Eye (tissue), 1 donor: ENCODE measurements at regions not wholly inside any gene's neighbourhood (a gene's known extent, or its start where the extent isn't known, plus 50 kb on each side); places are given as distances from the start of the nearest gene placed in this dataset.
"Not testable (repeated sequence)": the region's sequence is repeated elsewhere in the genome, so short reads cannot be mapped to it uniquely, and the experiment has no call there.

Experiments used
- DNase-seq: peaks from one replicate; pipeline ENCODE4 v3.0.0-alpha.2; 2015

DNA sequence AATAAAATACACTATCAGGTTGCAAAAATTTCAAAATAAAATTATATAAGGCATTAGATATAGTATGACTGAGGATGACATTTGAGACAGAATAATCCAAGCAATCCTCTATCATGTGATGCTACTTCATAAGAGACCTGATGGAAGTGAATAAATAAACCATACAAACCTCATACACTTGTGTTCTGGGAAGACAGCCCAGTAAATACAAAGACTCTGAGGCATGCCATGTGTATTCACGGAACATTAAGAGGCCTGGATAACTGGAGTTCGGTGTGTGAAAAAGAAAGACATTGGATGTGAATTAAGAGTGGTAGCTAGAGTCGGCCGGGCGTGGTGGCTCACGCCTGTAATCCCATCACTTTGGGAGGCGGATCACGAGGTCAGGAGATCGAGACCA, 364.2 kb downstream of the ADAM29 start:
- DNase-seq, result no peak

DNA sequence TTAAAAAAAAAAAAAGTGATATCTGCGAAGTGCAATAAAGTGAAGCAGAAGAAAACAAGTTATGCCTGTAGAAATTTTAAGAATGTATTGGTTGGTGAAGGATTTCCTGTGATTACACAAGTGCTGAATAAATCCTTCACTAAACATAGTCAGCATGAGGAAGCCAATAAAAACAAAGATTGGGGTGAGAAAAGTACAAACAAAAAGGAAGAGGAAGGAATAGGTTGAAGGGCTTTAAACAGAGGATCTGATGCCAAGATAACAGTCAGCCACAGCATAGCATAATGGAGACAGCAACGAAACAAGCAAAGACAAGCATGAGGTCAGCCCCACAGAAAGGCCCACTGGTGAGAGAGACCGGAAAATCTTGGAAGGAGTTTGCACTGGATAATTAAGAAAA, 372.2 kb downstream of the ADAM29 start:
- DNase-seq, result no peak

DNA sequence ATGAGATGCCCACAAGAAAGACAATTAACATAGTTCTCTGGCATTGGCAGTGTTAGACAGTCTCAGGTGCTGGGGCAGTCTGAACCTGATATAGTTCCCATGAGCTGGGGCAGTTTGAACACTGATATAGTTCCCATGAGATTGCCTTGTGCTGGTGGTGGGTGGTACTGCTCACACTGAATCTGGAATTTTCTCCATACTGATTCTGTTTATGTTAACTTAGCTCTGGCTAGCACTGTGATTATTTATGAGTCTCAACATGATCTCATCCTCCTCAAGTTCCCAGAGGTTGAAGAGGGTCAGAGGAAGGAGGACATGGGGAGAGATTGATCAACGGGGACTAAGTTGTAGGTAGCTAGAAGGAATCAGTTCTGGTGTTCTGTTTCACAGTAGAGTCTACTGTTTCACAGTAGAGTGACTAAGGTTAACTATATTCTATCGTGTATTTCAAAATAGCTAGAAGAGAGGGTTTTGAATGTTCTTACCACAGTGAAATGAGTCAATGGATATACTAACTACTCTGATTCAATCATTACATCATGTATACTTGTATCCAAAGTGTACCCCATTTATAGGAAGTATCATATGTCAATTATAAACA, 379.9 kb downstream of the ADAM29 start:
- no peak for DNase-seq

DNA sequence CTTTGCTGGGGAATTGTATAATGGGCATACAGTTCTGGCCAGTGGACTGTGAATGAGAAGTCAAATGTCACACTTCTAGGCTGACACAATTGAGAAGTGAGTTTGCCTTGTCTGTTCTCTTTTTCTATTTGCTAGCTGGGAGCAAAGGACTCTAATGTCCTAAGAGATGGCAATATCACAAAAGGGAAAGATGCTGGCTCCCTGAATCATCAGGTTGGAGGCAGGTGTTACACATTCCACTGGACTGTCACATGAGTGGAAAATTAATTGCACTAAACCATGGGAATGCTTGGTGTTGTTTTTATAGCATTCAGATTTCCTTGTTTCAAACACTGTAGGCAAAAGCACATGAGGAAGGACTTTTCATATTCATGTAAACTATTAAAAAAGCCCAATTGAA, 388.3 kb downstream of the ADAM29 start:
- DNase-seq, result no peak

DNA sequence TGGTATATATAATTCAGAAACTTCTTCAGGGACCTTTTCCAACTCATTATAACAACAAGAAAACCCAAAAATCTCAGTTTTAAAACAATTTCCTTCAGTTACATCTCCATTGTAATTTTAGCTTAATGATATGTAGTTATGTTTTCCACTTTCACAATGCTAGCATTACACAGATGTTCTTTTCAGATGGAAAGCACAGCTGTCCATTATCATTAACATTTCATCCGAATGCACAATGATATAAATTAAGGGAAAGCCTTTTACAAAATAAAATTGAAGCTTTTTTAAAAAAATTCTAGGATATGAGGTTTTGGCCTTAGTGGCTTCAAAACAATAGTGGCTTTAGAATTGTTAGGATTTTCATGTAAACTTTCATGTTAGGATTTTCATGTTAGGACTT, 389.2 kb downstream of the ADAM29 start:
- no peak for DNase-seq

DNA sequence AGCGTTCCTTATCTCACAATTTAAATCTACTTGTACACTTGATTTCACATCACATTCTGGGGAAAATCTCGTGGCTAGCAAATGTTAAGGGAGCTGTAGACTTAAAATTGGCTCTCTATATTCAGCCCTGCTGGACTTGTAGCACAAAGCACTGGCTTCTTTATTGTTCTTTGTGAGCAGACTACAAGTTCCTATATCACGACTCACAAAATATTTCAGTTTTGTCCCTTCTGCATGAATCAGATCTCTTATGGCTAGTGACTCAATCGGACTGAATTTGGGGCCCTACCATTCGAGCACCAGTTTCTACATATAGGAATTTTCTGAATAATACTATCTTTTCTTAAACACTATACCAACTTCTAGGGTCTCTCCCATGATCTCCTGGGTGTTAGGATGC, 390.1 kb downstream of the ADAM29 start:
- DNase-seq, result no peak

DNA sequence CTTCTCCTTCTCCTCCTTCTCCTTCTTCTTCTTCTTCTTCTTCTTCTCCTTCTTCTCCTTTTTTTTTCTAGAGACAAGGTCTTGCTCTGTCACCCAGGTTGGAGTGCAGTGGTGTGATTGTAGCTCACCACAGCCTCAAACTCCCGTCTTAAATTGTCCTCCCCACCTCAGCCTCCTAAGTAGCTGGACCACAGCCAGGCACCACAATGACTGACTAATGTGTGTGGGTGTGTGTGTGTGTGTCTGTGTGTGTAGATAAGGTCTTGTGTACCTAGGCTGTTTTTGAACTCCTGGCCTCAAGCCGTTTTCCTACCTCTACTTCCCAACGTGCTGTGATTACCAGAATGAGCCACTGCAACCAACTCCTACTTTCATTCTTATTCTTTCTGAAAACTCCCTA, 390.9 kb downstream of the ADAM29 start:
- DNase-seq, result no peak

DNA sequence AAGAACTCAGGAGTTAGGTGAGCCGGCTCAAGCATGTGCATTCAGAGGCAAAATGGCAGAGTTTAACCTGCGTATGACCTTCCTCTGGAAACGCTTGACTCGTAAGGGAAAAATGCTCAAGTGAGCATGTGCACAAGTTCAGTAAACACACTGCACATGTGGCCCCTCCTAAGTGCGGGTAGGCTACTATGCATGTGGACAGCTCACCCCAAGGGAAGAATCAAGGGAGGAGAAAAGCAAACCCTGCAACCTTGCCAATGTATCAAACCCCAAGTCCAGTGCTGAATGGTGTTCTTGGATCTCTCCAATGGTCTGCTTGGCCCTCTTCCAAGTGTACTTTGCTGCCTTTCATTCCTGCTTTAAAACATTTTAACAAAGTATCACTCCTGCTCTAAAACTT, 407.1 kb downstream of the ADAM29 start:
- DNase-seq, result no peak

DNA sequence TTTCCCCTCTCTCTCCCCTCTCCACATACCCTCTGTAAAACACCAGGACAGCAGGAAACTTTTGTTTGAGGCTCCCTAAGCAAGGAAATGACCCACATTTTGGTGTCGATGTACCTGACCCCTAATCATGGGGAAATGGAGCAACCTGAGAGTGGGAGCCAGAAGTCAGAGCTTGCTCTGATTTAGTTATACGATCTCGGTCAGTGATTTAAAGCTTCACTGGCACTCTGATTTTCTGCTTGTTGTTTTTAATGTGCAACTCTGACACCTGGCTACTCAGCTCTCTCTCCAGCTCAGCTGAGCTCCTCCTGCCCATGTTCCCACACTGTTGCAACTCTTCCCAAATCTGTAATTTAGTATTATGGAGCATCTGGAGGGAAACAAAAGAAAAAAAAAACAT, 408.6 kb downstream of the ADAM29 start:
- DNase-seq, result no peak

DNA sequence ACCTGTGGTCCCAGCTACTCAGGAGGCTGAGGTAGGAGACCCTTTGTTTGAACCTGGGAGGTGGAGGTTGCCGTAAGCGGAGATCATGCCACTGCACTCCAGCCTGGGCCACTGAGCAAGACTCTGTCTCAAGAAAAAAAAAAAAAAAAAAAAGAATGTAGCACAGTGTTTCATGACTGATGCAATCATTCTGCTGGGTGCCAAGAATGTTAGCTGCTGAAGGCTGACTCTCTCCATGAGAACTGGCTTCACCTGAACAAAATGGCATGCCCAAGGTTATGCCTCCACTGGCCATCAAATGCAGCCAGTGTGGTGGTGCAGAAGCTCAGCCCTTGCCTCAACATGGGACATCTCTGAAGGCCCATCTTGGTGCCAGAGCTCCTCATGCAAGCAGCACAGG, 412.1 kb downstream of the ADAM29 start:
- no peak for DNase-seq

DNA sequence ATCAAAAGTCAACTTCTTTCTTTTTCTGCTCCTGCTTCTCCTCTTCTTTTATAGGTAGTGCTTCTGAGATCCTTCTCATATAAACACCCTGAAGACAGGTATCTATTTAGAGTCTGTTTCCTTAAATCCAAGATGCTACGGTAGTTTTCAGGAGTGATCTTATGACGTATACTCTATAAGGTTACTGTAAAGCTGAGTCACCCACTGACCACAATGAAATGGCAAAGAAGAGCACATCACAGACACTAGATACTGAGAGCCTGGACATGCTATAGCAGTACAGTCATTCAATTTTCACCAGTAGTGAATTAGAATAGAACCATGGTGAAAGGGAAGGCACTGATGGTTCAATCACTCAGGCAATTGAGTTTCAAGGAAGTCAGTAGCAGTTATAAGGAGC, 412.5 kb downstream of the ADAM29 start:
- DNase-seq, result no peak

DNA sequence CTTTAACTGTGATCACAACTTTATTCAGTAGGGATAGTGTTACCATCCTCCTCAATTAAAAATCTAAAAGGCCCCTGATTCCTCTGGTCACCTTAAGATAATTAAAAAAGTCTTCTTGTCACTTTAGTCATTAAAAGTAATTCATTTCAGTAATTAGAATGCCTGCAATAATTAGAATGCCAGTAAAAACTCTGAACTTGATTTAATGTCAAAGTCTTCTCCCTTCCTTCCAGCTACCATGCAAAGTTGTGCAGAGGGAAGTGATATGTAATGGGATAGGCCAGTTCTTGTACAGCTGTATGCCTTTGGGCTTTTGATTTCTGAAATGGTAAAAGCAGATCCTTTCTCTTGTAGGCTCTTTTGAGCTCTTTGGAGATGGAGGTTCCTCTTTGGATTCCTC, 417.2 kb downstream of the ADAM29 start:
- DNase-seq, result no peak

DNA sequence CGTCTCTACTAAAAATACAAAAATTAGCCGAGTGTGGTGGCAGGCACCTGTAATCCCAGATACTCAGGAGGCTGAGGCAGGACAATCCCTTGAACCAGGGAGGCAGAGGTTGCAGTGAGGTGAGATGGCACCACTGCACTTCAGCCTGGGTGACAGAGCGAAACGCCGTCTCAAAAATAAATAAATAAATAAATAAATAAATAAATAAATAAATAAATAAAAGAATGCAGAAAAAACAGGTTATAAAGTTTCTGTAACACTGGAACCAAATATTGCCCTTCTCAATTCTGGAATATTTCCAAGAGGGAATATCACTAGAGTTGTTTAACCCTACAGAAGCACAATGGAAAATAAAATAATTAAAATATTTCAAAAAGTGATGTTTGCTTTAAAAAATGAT, 418.4 kb downstream of the ADAM29 start:
- not testable (repeated sequence) for DNase-seq

DNA sequence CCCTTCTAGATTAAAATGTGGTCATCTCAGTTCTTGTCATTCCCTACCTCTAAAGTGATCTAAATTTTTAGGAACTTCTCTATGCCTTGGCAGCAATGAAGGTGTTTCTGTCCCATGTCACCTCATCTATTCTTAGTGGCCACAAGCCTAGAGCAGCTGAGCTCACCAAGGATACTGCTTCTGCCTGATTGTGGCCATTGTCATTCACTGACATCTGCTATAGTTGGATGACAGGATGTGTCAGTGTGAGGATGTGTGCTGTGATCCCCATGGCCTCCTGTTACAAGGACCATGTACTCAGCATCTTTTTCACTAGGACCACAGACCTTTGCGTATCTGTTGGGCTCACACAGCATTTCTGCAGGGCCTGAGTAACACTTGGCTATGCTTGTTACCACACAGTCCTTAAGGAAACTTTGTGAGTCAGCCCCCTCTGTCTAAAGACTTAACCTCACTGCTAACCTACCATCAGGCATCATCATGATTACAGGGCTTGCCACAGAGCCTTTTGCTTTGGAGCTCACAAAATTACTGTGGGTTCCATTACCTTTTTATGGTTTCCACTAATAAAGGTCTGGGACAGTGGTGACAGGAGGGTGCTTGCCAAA, 421.0 kb downstream of the ADAM29 start:
- no peak for DNase-seq

DNA sequence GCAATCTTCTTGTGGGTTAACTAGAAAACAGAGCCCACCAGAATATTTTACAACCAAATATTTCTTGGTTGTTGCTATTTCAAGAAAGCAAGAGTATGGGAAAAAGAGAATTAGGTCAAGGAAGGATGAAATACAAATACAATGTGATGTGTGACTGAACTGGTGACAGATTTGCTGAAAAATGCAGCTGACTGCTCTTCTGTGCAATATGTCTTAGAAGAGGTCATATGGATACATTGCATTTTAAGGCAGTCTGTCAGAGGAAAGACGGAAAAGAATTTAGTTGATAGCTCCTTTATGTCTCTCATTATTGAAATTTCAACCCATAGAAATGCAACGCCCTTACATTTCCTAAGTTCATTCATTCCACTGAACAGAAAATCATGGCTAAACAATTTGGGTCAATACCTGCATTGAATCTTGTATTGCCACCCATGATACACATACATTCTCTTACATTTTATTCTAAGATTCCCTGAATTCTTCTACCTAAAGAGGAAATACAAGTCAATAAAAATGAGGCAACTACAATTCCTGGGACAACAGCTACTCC, 423.1 kb downstream of the ADAM29 start:
- no peak for DNase-seq

DNA sequence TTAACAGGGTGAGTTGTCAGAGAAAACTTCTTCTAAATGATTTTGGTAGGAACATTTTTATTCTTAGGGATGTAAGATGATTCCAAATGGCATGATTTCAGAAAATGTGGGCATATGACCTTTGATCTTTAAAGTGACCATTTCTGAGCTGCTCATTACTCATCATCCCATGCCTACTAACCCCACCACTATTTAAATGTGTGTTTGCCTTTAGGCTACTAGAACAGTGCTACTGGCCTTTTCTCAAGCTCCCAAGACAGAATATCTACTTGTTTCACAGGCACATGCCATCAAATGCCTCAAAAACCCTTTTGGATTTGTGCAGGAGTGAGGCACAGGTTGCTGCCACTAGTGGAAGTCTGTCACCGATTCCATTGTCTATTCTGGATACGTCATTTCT, 428.2 kb downstream of the ADAM29 start:
- DNase-seq, result no peak

DNA sequence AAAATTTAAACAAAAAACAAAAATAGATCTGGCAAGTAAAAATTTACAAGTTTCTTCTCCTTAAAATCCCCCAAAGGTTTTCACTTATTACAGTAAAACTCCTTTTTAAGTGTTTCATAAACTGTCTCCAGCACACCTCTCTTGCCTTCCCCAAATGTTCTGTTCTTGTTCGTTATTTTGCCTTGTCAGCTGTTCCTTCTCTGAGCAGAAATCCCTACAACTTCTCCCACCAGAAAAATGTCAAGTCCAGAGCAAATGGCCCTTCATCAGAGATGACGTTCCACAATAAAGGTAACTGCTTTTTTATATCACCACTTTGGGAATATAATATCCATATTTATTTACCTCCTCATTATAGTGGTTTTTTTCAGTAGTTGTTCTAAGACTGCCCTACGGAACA, 432.1 kb downstream of the ADAM29 start:
- no peak for DNase-seq

DNA sequence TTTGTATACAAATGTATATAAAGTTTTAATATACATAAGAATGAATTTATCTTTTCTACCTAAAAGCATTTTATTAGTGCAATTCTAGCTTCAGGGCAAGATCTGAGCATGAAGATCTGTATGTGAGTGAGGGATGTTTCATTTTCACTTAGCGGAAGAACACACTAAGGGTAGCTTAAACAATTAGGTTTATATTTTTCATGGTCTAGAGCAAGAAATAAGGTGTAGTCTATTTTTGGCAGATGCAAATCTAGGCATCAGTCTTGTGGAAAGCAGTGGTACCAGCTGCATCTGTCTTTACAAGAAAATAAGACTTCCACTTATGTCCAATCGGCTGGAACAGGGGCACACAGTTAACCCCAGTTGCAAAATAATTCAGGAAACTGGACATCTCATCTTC, 433.3 kb downstream of the ADAM29 start:
- no peak for DNase-seq

DNA sequence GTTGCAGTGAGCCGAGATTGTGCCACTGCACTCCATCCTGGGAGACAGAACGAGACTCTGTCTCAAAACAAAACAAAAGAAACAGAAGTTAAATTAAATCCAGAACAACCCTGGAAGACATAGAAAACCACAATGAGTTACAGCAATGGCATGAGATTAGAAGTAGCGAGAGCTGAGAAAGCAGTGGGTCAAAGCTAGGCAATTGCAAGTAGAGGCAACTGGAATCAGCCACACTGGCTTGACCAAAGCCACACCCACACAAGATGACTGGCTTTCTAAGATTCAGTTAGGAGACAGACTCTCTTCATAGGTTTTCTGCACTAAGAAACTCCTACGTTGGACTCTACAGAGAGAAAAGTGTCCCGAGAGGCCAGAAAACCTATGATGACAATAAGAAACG, 443.0 kb downstream of the GPM6A start:
- no peak for DNase-seq

DNA sequence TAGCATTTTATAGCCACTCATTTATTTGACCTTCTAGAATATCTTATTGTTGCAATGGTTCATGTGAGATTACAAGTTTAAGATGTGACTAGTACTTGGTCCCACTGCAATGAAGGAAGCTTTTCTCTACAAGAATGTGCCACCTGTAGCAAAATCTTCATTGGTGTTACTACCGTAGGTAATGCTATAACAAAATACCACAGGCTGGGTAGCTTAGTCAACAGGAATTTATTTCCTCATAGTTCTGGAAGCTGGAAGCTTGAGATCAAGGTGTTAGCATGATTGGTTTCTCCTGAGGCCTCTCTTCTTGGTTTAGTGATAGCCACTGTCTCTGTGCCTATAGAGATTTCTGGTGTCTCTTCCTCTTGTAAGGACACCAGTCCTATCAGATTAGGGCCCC, 441.0 kb downstream of the GPM6A start:
- DNase-seq, result no peak

DNA sequence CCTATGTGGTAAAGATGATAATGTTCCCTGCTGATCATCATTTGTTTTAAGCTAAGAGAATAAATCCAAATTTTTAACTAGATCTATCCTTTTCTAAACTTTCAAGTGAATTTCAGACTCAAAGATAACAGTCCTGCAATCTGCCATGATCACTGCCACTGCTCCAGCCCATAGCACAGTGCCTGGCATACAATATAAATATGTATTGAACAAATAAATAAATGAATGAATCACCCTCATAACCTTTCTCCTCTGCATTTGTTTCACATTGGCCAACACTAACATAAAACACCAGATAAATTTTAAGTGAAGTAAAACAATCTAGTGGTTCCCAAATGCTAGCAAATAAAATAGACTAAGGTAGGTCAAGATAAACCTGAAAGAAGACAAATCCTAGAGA, 439.0 kb downstream of the GPM6A start:
- no peak for DNase-seq

DNA sequence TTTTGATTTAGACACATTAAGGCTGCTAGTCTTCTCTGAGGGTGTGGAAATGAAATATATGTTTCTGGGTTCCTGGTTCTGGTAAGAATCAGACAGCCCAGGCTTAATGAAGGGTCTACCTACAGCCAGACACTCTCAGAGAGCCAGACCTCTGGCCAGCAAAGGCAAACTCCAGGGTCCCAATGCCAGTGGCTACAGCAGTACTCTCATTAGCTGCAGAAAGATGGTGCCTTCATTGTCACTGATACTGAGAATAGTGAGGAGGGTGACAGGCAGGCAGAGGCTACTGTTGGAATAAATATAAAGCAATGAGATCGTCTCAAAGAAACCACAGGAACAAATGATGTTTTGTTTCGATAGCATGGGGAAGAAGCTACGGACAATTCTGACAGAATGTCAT, 437.6 kb downstream of the GPM6A start:
- DNase-seq, result no peak

DNA sequence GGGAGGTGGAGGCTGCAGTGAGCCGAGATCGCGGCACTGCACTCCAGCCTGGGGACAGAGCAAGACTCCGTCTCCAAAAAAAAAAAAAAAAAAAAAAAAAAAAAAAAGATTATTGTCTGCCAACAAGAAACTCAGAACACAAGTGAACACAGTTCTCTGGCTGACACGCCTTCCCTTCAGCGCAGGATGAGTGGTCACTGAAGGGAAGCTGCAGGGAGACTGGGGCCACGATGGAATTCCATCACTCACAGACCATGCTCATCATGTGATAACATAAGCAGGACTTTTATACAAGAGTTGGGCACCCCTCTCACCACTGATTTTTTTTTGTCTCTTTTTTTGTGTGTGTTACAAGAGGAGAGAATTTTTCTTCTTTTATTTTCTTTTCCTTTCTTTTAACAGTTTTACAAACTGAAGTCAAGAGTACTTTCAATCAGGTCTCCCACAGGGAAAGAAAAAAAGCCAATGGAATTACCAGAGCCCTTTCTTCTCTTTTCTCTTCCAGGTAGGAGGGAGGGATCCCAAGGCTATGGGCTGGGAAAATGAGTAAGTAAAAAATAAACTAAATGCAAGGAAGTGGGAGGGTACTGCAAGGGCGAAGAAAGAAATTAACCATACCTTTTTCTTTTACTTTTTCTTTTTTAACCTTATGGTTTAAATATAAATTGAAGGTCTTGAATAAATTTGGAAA, 435.6 kb downstream of the GPM6A start:
- DNase-seq, result no peak

DNA sequence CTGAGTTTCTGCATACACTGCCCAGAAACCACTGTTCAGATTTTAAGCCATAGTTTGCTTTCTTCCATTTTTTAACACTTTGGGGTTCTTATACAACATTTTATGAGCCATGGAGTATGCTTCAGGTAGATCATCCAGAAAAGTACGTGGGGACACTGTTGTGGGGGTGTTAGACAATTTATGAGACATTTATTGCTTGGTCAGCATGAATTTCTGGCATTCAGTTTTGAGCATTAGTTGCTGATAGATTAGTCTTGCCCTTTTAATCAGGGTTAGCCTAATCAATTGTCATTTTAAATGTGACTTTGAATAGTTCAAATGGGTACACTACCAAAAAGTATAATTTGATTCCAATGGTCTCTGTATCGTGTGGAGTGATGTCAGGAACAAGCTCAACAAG, 434.9 kb downstream of the GPM6A start:
- DNase-seq, result no peak

DNA sequence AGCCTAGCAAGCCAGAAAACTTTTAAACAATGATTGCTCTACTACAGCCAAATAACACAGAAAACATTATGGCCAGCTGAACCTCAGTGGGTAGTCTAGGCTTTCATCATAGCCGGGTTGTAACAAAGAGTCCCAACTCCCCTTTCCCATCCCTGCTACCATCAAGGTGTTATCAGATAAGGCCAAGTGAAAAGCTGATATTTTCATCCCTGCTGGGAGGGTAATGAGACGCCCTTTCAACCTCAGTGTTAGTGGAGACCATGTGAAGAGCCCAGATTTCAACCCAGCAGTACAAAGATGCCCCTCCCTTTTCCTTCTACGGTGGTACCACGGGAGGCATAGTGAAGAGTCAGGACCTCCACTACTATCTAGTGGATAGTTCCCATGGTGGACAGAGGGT, 433.7 kb downstream of the GPM6A start:
- DNase-seq, result no peak
